ENCODE measurements at regions not wholly inside any gene's neighbourhood (a gene's known extent, or its start where the extent isn't known, plus 50 kb on each side); places are given as distances from the start of the nearest gene placed in this dataset.

DNA sequence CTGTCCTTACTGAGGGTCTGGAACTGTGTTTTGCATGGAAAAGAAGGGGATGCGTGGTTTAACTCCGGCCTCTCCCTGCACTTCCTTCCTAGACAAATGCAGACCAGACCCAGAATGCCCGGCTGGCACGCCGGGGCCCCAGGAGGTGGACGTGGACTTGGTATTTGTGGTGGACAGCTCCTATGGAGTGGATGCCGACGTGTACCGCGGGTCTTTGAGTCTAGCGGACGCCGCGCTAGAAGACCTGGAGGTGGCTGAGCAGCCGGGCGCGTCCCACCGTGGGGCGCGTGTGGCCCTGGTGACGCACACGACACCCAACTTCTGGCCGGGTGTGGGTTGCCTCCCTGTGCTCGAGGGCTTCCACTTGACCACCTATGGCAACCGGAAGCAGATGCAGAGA is 81.8 kb upstream of the COL6A5 start:
- DNase-seq, result no peak

DNA sequence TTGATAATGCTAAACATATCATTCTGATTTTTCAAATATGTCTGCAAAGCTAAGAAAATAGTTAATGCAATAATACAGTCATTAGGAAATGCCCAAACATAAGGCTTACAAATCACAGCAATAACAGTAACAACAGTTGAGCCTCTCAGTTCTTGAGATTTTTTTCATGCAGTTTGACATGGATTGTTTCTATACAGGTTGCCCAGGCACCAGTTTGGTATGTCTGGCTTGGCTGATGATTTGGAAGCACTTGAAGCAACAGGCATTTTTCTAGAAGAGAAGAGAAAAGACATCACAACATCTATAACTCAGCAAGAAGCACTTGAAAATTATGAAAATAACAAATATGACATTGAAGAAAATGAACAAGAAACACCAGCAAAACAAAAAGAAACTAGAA is 78.7 kb upstream of the COL6A5 start:
- no peak for DNase-seq

DNA sequence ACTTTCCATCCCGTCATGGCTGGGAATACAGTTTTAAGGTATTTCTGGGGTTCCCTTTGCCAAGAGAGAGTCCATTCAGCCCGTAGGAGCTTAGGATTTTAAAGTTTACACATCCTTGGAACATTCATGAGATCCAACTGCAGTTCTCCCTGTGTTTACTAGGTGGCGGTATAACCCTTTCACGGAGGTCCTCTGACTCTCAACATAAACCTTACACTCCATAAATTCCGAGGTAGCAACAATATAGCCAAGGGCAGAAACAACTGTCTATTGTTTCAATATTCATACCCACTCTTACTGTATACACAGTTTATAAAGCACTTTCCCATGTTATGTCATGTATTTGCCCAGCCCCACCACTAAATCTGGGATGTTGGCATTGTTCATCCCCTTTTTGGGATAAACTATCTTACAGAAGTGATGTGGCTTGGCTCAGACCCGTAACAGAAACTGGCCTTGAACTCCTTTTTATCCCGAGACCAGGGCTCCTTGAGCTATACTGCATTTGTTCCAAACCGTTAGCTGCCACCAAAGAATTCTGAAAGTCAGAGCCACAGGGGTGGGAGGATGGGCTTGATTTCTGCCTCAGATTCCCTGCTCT is 69.2 kb upstream of the COL6A5 start:
- peak; percentile 49 for DNase-seq

DNA sequence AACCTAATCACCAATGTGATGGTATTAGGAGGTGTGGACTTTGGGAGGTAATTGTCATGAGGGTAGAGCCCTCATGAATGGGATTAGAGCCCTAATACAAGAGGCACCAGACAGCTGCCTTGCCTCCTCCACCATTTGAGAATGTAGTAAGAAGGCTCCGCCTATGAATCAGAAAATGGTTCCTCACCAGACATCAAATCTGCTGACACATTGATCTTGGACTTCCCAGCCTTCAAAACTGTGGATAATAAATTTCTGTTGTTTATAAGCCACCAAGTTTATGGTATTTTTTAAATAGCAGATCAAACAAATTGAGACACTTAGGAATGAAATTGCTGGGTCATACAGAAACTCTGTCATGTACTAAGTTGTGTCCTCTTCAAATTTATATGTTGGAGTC is 56.8 kb upstream of the COL6A5 start:
- no peak for DNase-seq

DNA sequence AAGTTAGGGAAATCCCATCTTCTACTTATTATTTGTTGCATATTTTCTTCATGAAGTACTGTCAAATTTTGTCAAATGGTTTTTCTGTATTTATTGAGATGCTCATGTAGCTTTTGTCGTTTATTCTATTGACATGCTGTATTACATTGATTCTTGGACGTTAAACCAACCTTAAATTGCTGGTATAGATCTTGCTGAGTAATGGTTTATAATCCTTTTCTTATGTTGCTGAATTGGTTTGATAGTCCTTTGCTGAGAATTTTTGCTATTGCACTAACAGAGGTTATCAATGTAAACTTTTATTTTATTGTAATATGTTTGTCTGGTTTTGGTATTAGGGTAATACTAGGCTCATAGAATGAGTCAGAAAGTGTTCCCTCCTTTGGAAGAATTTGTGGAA is 54.3 kb upstream of the COL6A5 start:
- no peak for DNase-seq

DNA sequence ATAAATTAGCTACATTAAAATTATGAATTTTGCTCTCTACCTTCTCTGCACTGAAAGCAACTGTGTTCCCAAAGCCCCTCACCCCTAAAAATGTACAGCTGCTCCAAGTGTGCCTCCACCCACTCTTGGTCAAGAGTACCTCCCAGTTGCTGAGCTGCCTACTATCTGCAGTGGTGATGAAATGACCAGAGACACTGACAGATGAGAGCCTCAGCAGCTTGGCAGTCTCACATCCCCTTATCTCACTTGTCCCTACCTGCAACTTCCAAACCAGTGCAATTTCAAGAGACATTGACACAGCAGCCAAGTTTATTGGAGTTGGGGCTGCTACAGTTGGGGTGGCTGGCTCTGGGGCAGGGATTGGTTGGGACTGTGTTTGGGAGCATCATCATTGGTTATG is 52.2 kb upstream of the COL6A5 start:
- DNase-seq, result no peak
